DOHH2 (cell line): ENCODE measurements at regions not wholly inside any gene's neighbourhood (a gene's known extent, or its start where the extent isn't known, plus 50 kb on each side); places are given as distances from the start of the nearest gene placed in this dataset.

Source experiments
- H3F3A ChIP-seq: fragments of 200-600 bp; sonication (generic), shearing (Covaris generic); 2 replicates; pipeline ENCODE4 v1.6.0; 2016; ENCODE audit warnings: antibody characterized with exemption, mild to moderate bottlenecking; ENCODE audit not compliant: control insufficient read depth, insufficient read depth
- H3K27ac ChIP-seq: fragments of 200-600 bp; sonication (generic); 2 replicates; pipeline ENCODE4 v1.5.1; 2014; ENCODE audit warnings: low read depth, mild to moderate bottlenecking, low read length, moderate library complexity
- H3K27me3 ChIP-seq: fragments of 200-600 bp; sonication (generic); 2 replicates; pipeline ENCODE4 v1.6.1; 2014; ENCODE audit warnings: mild to moderate bottlenecking, low read length, mixed read lengths; ENCODE audit not compliant: control insufficient read depth
- H3K36me3 ChIP-seq: fragments of 200-600 bp; sonication (generic); 2 replicates; pipeline ENCODE4 v1.6.1; 2014; ENCODE audit warnings: mild to moderate bottlenecking, low read length, moderate library complexity, mixed read lengths; ENCODE audit not compliant: control insufficient read depth
- H3K4me1 ChIP-seq: fragments of 200-600 bp; sonication (generic); 2 replicates; pipeline ENCODE4 v1.6.1; 2014; ENCODE audit warnings: mild to moderate bottlenecking, low read length, mixed read lengths; ENCODE audit not compliant: control insufficient read depth
- H3K4me2 ChIP-seq: fragments of 200-600 bp; sonication (generic); 2 replicates; pipeline ENCODE4 v1.6.0; 2014; ENCODE audit warnings: mild to moderate bottlenecking, low read length, moderate library complexity
- H3K4me3 ChIP-seq: fragments of 200-600 bp; sonication (generic); 2 replicates; pipeline ENCODE4 v1.5.1; 2014; ENCODE audit warnings: mild to moderate bottlenecking, low read length, mixed read lengths
- H3K79me2 ChIP-seq: fragments of 200-600 bp; sonication (generic); 2 replicates; pipeline ENCODE4 v1.6.1; 2014; ENCODE audit warnings: mild to moderate bottlenecking, low read length, mixed read lengths; ENCODE audit not compliant: control insufficient read depth
- H3K9me2 ChIP-seq: fragments of 200-600 bp; sonication (generic); replicated peaks from 2 replicates; pipeline ENCODE4 v1.6.1; 2014; ENCODE audit warnings: mild to moderate bottlenecking, low read length, mixed read lengths; ENCODE audit not compliant: control insufficient read depth
- H3K9me3 ChIP-seq: fragments of 200-600 bp; sonication (generic); 2 replicates; pipeline ENCODE4 v1.6.1; 2014; ENCODE audit warnings: antibody characterized with exemption, low read length, mixed read lengths; ENCODE audit not compliant: control insufficient read depth, insufficient read depth
- H4K20me1 ChIP-seq: fragments of 200-600 bp; sonication (generic); 2 replicates; pipeline ENCODE4 v1.6.0; 2014; ENCODE audit warnings: low read depth, mild to moderate bottlenecking, antibody characterized with exemption, low read length, moderate library complexity; ENCODE audit not compliant: control insufficient read depth, insufficient read depth
- CTCF ChIP-seq: fragments of 200-600 bp; sonication (generic); IDR thresholded peaks from one replicate; pipeline ENCODE4 v1.5.1; 2014; ENCODE audit warnings: antibody characterized with exemption, mild to moderate bottlenecking, low read depth, low read length; ENCODE audit not compliant: poor library complexity, severe bottlenecking
- EZH2phosphoT487 ChIP-seq: fragments of 200-600 bp; sonication (generic); IDR thresholded peaks from 2 replicates; pipeline ENCODE4 v1.6.1; 2017; ENCODE audit warnings: borderline replicate concordance, mild to moderate bottlenecking, antibody characterized with exemption, low read length, moderate library complexity, mixed read lengths

DNA sequence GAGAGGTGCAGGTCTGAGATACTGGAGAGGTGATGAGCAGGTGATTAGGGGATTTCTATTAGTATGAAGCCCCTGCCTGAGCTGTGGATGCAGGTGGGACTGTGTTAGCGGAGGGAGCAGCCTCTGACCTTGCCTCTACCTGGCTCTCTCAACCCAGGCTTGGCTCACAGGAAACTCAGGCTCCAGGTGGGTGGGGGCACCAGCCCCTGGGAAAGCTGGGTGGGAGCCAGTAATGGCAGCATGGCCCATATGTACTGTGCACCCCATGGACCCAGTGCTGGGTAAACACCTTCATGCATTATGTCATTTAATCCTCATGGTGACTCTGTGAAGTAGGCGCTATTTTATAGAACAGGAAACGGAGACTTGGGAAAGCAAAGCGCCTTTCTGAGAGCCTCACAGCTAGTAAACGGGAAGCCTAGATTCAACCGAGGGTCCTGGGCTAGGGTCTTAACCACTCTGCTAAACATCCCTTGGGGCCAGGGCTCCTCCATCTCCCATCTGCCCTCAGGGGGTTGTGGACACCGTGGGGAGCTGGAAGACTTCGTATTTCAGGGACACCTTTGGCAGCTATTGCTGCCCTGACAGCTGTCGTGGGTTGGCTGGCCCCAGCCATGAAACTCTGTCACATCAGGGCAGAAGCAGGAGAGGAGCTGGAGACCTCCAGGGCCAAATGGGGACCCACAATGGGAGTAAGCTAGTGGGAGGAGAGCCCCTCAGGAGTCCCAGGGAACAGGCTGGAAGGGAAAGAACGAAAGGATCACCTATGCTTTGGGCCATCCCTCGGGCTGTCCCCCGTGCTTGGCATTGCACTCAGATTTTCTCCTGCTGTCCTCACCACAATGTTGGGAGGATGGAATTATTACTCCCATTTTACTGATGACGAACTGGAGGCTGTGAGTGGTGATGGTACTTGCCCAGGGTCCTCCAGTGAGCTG, 59.6 kb upstream of the CSF3R start:
- Histone ChIP-seq H3K27ac (no peak overlapping the region), H4K20me1 (no peaks in the 10 kb centered on the region), H3K9me2 (no peaks in the 10 kb centered on the region), H3K4me2 (no peak overlapping the region), H3K4me3 (no peak overlapping the region), H3K79me2 (no peaks in the 10 kb centered on the region), H3K27me3 (peaks cover 14% of the 10 kb centered on the region), H3K9me3 (no peaks in the 10 kb centered on the region), H3K36me3 (no peaks in the 10 kb centered on the region), H3K4me1 (no peaks in the 10 kb centered on the region), H3F3A (no peaks in the 10 kb centered on the region)
- TF ChIP-seq EZH2phosphoT487 (no peak), CTCF (no peak)

DNA sequence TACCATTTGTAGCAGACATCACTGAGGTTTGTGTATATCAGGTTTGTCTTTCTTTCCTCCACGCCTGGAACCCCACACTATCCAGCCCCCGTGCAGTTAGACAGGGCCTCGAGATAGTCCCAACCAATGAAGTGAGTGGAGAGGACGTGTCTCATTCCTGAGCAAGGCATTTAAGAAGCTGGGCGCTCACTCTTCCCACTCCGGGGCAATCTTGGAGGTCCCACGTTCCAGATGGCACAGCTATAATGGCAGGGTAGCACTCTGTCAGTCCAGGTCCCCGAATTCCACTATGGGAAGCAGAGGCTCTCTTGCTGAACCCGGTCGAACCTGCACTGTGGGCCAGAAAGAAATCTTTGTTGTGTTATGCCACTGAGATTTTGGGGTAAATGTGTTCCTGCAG, 57.3 kb upstream of the CSF3R start:
- no peak overlapping the region for H3K27ac ChIP-seq
- no peaks in the 10 kb centered on the region for H3K9me2 ChIP-seq
- no peak overlapping the region for H3K4me3 ChIP-seq
- H3K9me3 ChIP-seq: no peaks in the 10 kb centered on the region
- peaks cover 12% of the 10 kb centered on the region for H3K27me3 ChIP-seq
- H3K36me3 ChIP-seq: no peaks in the 10 kb centered on the region
- TF ChIP-seq CTCF (no peak), EZH2phosphoT487 (no peak)
- no peaks in the 10 kb centered on the region for H3F3A ChIP-seq
- H4K20me1 ChIP-seq: no peaks in the 10 kb centered on the region
- no peaks in the 10 kb centered on the region for H3K79me2 ChIP-seq
- no peaks in the 10 kb centered on the region for H3K4me1 ChIP-seq
- H3K4me2 ChIP-seq: no peak overlapping the region

DNA sequence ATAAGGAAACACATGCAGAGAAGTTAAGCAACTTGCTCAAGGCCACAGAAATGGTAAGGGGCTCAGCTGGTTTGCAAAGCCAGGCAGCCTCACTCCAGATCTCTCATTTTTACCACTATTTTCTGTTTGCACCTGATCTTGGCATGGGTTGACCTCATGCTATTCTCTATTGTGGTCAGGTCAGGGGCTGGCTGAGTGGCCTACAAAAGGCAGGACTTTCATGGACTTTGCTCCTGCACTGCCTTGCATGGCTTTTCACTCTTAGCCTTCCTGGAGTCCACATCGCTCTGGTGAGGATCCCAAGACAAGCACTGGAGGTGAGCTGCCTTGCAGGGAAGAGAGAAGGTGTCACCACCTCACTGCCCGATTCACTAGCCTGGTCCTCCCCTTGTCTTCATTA, 56.8 kb upstream of the CSF3R start:
- Histone ChIP-seq H3F3A (no peaks in the 10 kb centered on the region), H3K4me3 (no peak overlapping the region), H3K4me2 (no peak overlapping the region), H3K27ac (no peak overlapping the region), H4K20me1 (no peaks in the 10 kb centered on the region), H3K27me3 (peaks cover 12% of the 10 kb centered on the region), H3K36me3 (no peaks in the 10 kb centered on the region), H3K4me1 (no peaks in the 10 kb centered on the region), H3K9me3 (no peaks in the 10 kb centered on the region), H3K9me2 (no peaks in the 10 kb centered on the region), H3K79me2 (no peaks in the 10 kb centered on the region)
- TF ChIP-seq CTCF (no peak), EZH2phosphoT487 (no peak)
